K562 (cell line): ENCODE measurements at regions not wholly inside any gene's neighbourhood (a gene's known extent, or its start where the extent isn't known, plus 50 kb on each side); places are given as distances from the start of the nearest gene placed in this dataset.

Source experiments
- ATAC-seq: fragments of 200-7000 bp; cut with Tn5 transposase; 3 replicates; pipeline ENCODE4 v1.9.1; 2020; ENCODE audit warnings: moderate library complexity
- BruUV-seq: library from RNA; stranded (reverse); fragments of 400-500 nt; replicated peaks from 2 replicates; lab custom pipeline; 2021; lab: Mats Ljungman, UMichigan
- CTCF ChIA-PET: fragments of 300-600 bp; formaldehyde crosslinking; extraction: SDS; loops from one replicate; lab custom pipeline; 2021; ENCODE audit warnings: low intra/inter-chr PET ratio; lab: Yijun Ruan, JAX
- POLR2A ChIA-PET: fragments of 300-600, 350-650 bp; sonication (Branson Sonifier 250); formaldehyde crosslinking; extraction: SDS; loops from one replicate; lab custom pipeline; 2021; ENCODE audit warnings: antibody characterized with exemption, inconsistent platforms; lab: Yijun Ruan, JAX
- DNase-seq, 4 experiments: peaks; one replicate each; pipeline versions ENCODE4 v3.0.0 to v3.0.0-alpha.2; 2011 to 2018; ENCODE audit warnings: low spot score in 3 of 4, mixed read lengths in 3 of 4; ENCODE audit errors: extremely low read depth in 1 of 4
- FAIRE-seq: peaks from 2 replicates; lab custom pipeline; 2011; peaks lifted over from hg19 to GRCh38; lab: Jason Lieb, UNC
- H2AFZ ChIP-seq: 2 replicates; pipeline ENCODE4 v1.6.0; 2011; ENCODE audit warnings: low read depth, low read length, control low read depth, inconsistent platforms
- H3K27ac ChIP-seq: fragments of 200-600 bp; 3 replicates; pipeline ENCODE4 v1.8.0; 2011; ENCODE audit warnings: low read depth, mild to moderate bottlenecking, control low read depth, inconsistent platforms, low read length, moderate library complexity, mixed read lengths; ENCODE audit errors: extremely low read depth
- H3K27me3 ChIP-seq, 2 experiments: fragments of 300-600 bp in 1 of 2; 2 replicates in 1 of 2; 3 replicates in 1 of 2; pipeline versions ENCODE4 v1.6.0 to v1.8.0; 2011; ENCODE audit warnings: inconsistent platforms in 2 of 2, low read length in 2 of 2, mild to moderate bottlenecking in 1 of 2, mixed read lengths in 1 of 2, moderate library complexity in 1 of 2; ENCODE audit not compliant: control insufficient read depth in 2 of 2, insufficient read depth in 2 of 2
- H3K36me3 ChIP-seq: fragments of 300-600 bp; 3 replicates; pipeline ENCODE4 v1.8.0; 2011; ENCODE audit warnings: mild to moderate bottlenecking, low read length, inconsistent platforms; ENCODE audit not compliant: control insufficient read depth, insufficient read depth
- H3K4me1 ChIP-seq, 2 experiments: fragments of 200-600 bp in 1 of 2; replicated peaks in 1 of 2; 2 replicates in 1 of 2; 3 replicates in 1 of 2; pipeline versions ENCODE4 v1.5.1 to v1.8.0; 2011; ENCODE audit warnings: inconsistent platforms in 2 of 2, low read length in 2 of 2, mild to moderate bottlenecking in 1 of 2, mixed read lengths in 1 of 2, moderate library complexity in 1 of 2; ENCODE audit not compliant: control insufficient read depth in 2 of 2, insufficient read depth in 2 of 2
- H3K4me2 ChIP-seq: 2 replicates; pipeline ENCODE4 v1.6.1; 2011; ENCODE audit warnings: low read length, control low read depth, inconsistent platforms, mixed read lengths; ENCODE audit not compliant: insufficient read depth
- H3K4me3 ChIP-seq: fragments of 200-600 bp; sonication (generic), shearing (Covaris generic); 2 replicates; pipeline ENCODE4 v1.5.1; 2016; ENCODE audit warnings: control low read depth, inconsistent platforms
- H3K79me2 ChIP-seq: fragments of 200-600 bp; 3 replicates; pipeline ENCODE4 v1.8.0; 2011; ENCODE audit warnings: low read length, inconsistent platforms; ENCODE audit not compliant: control insufficient read depth, insufficient read depth
- H3K9ac ChIP-seq, 2 experiments: 2 replicates each; pipeline versions ENCODE4 v1.6.0 to v1.6.1; 2011; ENCODE audit warnings: low read depth in 2 of 2, low read length in 2 of 2, control low read depth in 1 of 2, inconsistent platforms in 1 of 2, mild to moderate bottlenecking in 1 of 2, mixed read lengths in 1 of 2; ENCODE audit not compliant: insufficient read depth in 1 of 2
- H3K9me1 ChIP-seq: one replicate; pipeline ENCODE4 v1.6.0; 2011; ENCODE audit warnings: inconsistent platforms, mild to moderate bottlenecking, low read length, moderate library complexity; ENCODE audit not compliant: control insufficient read depth, insufficient read depth
- H3K9me3 ChIP-seq: replicated peaks from 2 replicates; pipeline ENCODE4 v1.5.1; 2011; ENCODE audit warnings: low read depth, low read length, inconsistent platforms; ENCODE audit not compliant: control insufficient read depth, insufficient read depth
- H4K20me1 ChIP-seq: replicated peaks from 2 replicates; pipeline ENCODE4 v1.6.1; 2011; ENCODE audit warnings: low read length, inconsistent platforms, mixed read lengths; ENCODE audit not compliant: control insufficient read depth, insufficient read depth
- CBX8 ChIP-seq: fragments of 200-600 bp; sonication (generic); IDR thresholded peaks from 2 replicates; pipeline ENCODE4 v1.6.1; 2012; ENCODE audit warnings: borderline replicate concordance, mixed run types, low read depth, mild to moderate bottlenecking, moderate library complexity, mixed read lengths, low read length, control low read depth, inconsistent platforms; ENCODE audit not compliant: poor library complexity, severe bottlenecking; ENCODE audit errors: extremely low read depth
- IRF2 ChIP-seq: sonication (generic); formaldehyde crosslinking; IDR thresholded peaks from 2 replicates; pipeline ENCODE4 v1.8.1; 2022; ENCODE audit warnings: mild to moderate bottlenecking, missing genetic modification reagents
- MCM7 ChIP-seq, 2 experiments: fragments of 450-650 bp; IDR thresholded peaks; 2 replicates each; pipeline ENCODE4 v1.6.1; 2016 to 2018
- PHF21A ChIP-seq: fragments of 450-650 bp; IDR thresholded peaks from 2 replicates; pipeline ENCODE4 v1.6.1; 2017; ENCODE audit warnings: low read depth, borderline replicate concordance
- POLR2AphosphoS5 ChIP-seq: IDR thresholded peaks from 2 replicates; pipeline ENCODE4 v1.6.1; 2011; ENCODE audit warnings: mild to moderate bottlenecking, low read depth, low read length, moderate library complexity; ENCODE audit not compliant: control insufficient read depth, insufficient read depth
- ZBTB49 ChIP-seq: sonication (generic); formaldehyde crosslinking; IDR thresholded peaks from 2 replicates; pipeline ENCODE4 v1.8.0; 2022; ENCODE audit warnings: missing genetic modification reagents, mild to moderate bottlenecking, borderline replicate concordance
- ZNF217 ChIP-seq: sonication (generic); formaldehyde crosslinking; IDR thresholded peaks from 2 replicates; pipeline ENCODE4 v1.8.0; 2022; ENCODE audit warnings: mild to moderate bottlenecking, missing genetic modification reagents
- ZNF384 ChIP-seq: IDR thresholded peaks from 2 replicates; pipeline ENCODE4 v1.6.1; 2012; ENCODE audit warnings: low read depth, low read length, improper control_type of control experiment
- ZNF707 ChIP-seq: fragments of 250-450 bp; sonication (Bioruptor Pico); conservative IDR thresholded peaks from 2 replicates; pipeline ENCODE4 v1.8.0; 2022; ENCODE audit warnings: inconsistent platforms, mild to moderate bottlenecking, moderate library complexity
- ZNF77 ChIP-seq: fragments of 250-450 bp; sonication (Bioruptor Pico); IDR thresholded peaks from 2 replicates; pipeline ENCODE4 v1.5.0; 2020
- WGBS: fragments of 100-300 bp; shearing (Covaris generic); methylation state at CpG from one replicate; pipeline ENCODE4 v1.1.6; 2016; ENCODE audit warnings: low coverage, mixed read lengths; ENCODE audit not compliant: insufficient coverage; ENCODE audit errors: missing lambda C conversion rate; 5-methylcytosine and 5-hydroxymethylcytosine counted together
- in situ Hi-C: fragments of 300-500 bp; cut with MboI; formaldehyde crosslinking; loops from 4 replicates; pipeline ENCODE4 v1.15.0; 2018; ENCODE audit warnings: inconsistent platforms, mixed read lengths
- intact Hi-C: fragments of 100-400 bp; cut with micrococcal nuclease; formaldehyde crosslinking; loops from 2 replicates; pipeline ENCODE4 v1.14.2; 2022
- TF ChIP-seq, protein P1 (sequence below): fragments of 250-450 bp; sonication (Bioruptor Pico); IDR thresholded peaks from 2 replicates; pipeline ENCODE4 v1.6.1; 2021; ENCODE audit warnings: mild to moderate bottlenecking
- TF ChIP-seq, protein P2 (sequence below): fragments of 250-450 bp; sonication (Bioruptor Pico); IDR thresholded peaks from 2 replicates; pipeline ENCODE4 v1.5.0; 2021; ENCODE audit warnings: mild to moderate bottlenecking, moderate library complexity
- TF ChIP-seq, protein P3 (sequence below): fragments of 250-450 bp; sonication (Bioruptor Pico); IDR thresholded peaks from 2 replicates; pipeline ENCODE4 v1.5.0; 2020; ENCODE audit warnings: mild to moderate bottlenecking
- TF ChIP-seq, protein P4 (sequence below): sonication (generic); formaldehyde crosslinking; IDR thresholded peaks from 2 replicates; pipeline ENCODE4 v1.8.0; 2022; ENCODE audit warnings: mild to moderate bottlenecking, missing genetic modification reagents

DNA sequence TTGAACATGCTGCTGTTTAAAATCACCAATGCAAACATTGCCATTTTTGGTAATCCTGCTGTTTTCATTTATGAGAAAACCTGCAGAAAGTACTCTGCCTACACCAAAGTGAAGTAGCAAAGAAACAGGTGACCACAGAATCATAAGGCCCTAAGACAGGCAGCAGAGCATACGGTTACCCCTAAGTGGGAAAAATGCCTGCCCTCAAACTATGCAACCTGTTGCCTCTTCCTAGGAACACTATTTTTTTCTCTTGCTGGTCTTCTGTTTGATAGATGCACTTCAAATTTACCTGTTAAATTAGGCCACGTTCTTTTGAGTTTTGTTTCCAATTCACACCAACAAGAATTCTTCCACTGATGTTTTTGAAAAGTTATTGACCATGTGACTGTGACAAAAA is 89.5 kb upstream of the RAB4A start:
- DNase-seq (no peak), FAIRE-seq (no peak), ATAC-seq (no peak)
- Histone ChIP-seq H3K9me1 (no peaks in the 10 kb centered on the region), H3K4me1 (no peaks in the 10 kb centered on the region), H2AFZ (no peak overlapping the region), H3K36me3 (no peaks in the 10 kb centered on the region), H3K9me3 (no peaks in the 10 kb centered on the region), H4K20me1 (no peaks in the 10 kb centered on the region), H3K4me2 (no peak overlapping the region), H3K27ac (no peak overlapping the region), H3K27me3 (peaks cover 16 to 31% of the 10 kb centered on the region in 2 experiments), H3K79me2 (no peaks in the 10 kb centered on the region), H3K4me3 (no peak overlapping the region), H3K9ac (no peak overlapping the region)
- 10% methylated on average over 2 of the region's 2 CpGs for WGBS
- in situ Hi-C loops (no loop called here), intact Hi-C loops (no loop called here)
- POLR2A ChIA-PET = no interaction called here
- BruUV-seq = no TSS peak
- no peak for TF ChIP-seq ZNF217
- TF ChIP-seq MCM7 (IDR thresholded peaks at IDR 0.05) = no peak
- TF ChIP-seq, protein P1, sequence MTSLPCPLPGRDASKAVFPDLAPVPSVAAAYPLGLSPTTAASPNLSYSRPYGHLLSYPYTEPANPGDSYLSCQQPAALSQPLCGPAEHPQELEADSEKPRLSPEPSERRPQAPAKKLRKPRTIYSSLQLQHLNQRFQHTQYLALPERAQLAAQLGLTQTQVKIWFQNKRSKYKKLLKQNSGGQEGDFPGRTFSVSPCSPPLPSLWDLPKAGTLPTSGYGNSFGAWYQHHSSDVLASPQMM = no peak
- no peak for TF ChIP-seq CBX8
- TF ChIP-seq, protein P2, sequence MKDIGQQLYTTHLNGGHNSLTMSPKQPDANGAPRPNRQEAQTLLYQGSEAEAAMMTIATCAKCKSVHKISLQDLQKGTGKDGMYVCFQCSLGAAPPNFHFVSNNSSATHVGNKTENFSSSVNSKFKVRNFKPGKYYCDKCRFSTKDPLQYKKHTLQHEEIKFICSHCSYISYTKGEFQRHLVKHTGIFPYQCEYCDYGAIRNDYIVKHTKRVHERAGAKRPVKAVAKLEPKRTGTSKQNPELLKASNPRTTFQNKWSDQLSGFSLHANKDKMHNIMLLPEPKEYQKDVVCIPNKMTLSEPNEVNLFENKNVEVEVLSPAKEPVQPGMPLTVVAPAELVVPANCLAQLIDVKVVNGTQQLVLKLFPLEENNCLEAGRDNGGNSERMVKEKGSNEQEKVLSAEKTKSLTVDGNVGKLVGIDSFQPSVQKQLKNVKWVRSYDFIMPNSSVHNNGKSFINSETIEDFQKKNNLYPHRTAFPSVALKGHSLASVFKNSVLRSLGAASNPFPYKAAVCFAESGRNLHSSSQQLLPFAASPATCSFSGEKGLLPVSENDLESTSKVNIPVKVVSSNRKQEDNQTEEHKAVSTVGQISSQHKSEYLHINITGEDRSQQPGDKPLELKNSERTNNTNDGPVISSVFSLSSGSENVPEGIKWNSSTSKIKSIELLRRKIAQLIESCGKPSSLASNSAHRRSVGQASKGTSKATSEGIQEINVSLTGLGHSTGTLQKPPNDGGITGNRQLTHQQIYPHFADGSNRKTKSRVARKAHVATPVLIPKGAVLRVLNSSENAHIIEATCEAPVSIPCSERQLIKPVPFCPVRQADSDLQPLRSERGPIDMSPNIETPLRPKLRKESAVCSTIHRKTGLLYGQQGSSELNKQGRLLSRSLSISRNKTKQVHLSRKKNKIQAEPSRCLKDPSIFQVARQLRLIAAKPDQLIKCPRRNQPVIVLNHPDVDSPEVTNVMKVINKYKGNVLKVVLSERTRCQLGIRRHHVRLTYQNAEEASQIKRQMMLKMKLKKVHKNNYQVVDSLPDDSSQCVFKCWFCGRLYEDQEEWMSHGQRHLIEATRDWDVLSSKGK (CRISPR knock-in tag) = no peak
- no peak for TF ChIP-seq ZNF77 (CRISPR knock-in tag)
- TF ChIP-seq, protein P3, sequence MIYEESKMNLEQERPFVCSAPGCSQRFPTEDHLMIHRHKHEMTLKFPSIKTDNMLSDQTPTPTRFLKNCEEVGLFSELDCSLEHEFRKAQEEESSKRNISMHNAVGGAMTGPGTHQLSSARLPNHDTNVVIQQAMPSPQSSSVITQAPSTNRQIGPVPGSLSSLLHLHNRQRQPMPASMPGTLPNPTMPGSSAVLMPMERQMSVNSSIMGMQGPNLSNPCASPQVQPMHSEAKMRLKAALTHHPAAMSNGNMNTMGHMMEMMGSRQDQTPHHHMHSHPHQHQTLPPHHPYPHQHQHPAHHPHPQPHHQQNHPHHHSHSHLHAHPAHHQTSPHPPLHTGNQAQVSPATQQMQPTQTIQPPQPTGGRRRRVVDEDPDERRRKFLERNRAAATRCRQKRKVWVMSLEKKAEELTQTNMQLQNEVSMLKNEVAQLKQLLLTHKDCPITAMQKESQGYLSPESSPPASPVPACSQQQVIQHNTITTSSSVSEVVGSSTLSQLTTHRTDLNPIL (CRISPR knock-in tag) = no peak
- TF ChIP-seq ZBTB49 (CRISPR knock-in tag) = no peak
- TF ChIP-seq, protein P4, sequence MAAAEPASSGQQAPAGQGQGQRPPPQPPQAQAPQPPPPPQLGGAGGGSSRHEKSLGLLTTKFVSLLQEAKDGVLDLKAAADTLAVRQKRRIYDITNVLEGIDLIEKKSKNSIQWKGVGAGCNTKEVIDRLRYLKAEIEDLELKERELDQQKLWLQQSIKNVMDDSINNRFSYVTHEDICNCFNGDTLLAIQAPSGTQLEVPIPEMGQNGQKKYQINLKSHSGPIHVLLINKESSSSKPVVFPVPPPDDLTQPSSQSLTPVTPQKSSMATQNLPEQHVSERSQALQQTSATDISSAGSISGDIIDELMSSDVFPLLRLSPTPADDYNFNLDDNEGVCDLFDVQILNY = no peak
- TF ChIP-seq ZNF384 = no peak
- TF ChIP-seq POLR2AphosphoS5 = no peak
- TF ChIP-seq IRF2 (CRISPR knock-in tag) = no peak
- TF ChIP-seq ZNF707 (CRISPR knock-in tag) = no peak
- TF ChIP-seq PHF21A = no peak
- CTCF ChIA-PET = no interaction called here
